ENCODE measurements at regions not wholly inside any gene's neighbourhood (a gene's known extent, or its start where the extent isn't known, plus 50 kb on each side); places are given as distances from the start of the nearest gene placed in this dataset.

GRCh38 chr16:80027007-80027965 lies 426.7 kb upstream of the MAF start:
- H3K9me3 ChIP-seq: no peaks in the 10 kb centered on the region
- peak; percentile 84 for ATAC-seq
- peak; percentile 77 for TF ChIP-seq POLR2AphosphoS5 (IDR thresholded peaks at IDR 0.05)
- no peak for TF ChIP-seq EP300 (IDR thresholded peaks at IDR 0.05)
- no peaks in the 10 kb centered on the region for H3K27me3 ChIP-seq
- H3K4me1 ChIP-seq: no peaks in the 10 kb centered on the region
- H3K4me3 ChIP-seq: peak overlapping the region in 1 of 2 donors; percentile 8
- 28 to 38% methylated on average over 10 to 11 of the region's 20 CpGs for WGBS, 2 donors (ENCODE audit: low coverage in 1 of 2)
- H3K27ac ChIP-seq: peak overlapping the region in 1 of 4 donors; percentile 24
- no peaks in the 10 kb centered on the region for H3K36me3 ChIP-seq

DNA sequence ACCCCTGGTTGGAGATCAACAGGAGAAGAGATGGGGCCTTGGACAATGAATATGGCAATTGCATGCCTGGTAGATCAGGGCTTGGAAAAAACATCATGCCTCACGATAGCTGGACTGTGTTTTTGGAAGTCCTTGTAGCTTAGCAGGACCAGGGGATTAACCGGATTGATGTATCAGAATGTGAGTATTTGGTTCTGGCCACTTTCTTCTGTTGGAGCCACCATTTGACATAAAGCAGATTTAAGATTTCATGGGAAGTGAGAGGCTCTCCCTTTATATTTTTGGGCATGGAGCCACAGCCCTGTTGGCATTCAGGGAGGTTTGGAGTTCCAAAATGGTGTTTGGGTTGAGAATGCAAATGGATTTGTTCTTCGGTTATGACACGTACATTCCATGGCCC lies 424.7 kb upstream of the MAF start:
- ATAC-seq: no peak
- H3K36me3 ChIP-seq: no peaks in the 10 kb centered on the region
- H3K9me3 ChIP-seq: no peaks in the 10 kb centered on the region
- no peaks in the 10 kb centered on the region for H3K27me3 ChIP-seq
- no peak overlapping the region for H3K27ac ChIP-seq
- no peaks in the 10 kb centered on the region for H3K4me1 ChIP-seq
- H3K4me3 ChIP-seq: no peak overlapping the region
- TF ChIP-seq EP300 (IDR thresholded peaks at IDR 0.05) (no peak), POLR2AphosphoS5 (IDR thresholded peaks at IDR 0.05) (no peak), POLR2A (IDR thresholded peaks at IDR 0.05) (no peak)
- TF ChIP-seq, protein P1, sequence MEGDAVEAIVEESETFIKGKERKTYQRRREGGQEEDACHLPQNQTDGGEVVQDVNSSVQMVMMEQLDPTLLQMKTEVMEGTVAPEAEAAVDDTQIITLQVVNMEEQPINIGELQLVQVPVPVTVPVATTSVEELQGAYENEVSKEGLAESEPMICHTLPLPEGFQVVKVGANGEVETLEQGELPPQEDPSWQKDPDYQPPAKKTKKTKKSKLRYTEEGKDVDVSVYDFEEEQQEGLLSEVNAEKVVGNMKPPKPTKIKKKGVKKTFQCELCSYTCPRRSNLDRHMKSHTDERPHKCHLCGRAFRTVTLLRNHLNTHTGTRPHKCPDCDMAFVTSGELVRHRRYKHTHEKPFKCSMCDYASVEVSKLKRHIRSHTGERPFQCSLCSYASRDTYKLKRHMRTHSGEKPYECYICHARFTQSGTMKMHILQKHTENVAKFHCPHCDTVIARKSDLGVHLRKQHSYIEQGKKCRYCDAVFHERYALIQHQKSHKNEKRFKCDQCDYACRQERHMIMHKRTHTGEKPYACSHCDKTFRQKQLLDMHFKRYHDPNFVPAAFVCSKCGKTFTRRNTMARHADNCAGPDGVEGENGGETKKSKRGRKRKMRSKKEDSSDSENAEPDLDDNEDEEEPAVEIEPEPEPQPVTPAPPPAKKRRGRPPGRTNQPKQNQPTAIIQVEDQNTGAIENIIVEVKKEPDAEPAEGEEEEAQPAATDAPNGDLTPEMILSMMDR (IDR thresholded peaks at IDR 0.05): no peak
- WGBS, 2 donors (ENCODE audit: low coverage in 1 of 2): 39 to 83% methylated on average over 4 of the region's 4 CpGs

DNA sequence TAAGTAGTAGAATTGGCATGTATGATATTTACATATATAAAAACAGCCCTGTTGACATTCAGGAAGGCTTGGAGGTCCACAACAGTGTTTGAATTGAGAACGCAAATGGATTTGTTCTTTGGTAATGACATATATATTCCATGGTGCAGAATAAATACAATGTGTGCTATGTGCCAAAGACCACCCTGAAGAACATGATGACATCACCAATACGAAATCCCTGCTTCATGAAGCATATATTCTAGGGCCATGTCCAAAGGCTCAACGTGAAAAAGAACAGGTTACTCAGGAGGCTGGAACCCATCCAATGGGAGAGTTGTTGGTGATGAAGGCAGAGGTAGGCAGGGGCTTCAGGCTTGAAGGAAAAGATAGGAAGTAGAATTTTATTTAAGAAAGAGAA lies 423.9 kb upstream of the MAF start:
- no peaks in the 10 kb centered on the region for H3K27me3 ChIP-seq
- no peak overlapping the region for H3K27ac ChIP-seq
- H3K4me3 ChIP-seq: no peak overlapping the region
- no peaks in the 10 kb centered on the region for H3K36me3 ChIP-seq
- 53 to 71% methylated on average over 3 of the region's 3 CpGs for whole genome bisulfite sequencing, 2 donors (ENCODE audit: low coverage in 1 of 2)
- ATAC-seq: no peak
- H3K9me3 ChIP-seq: no peaks in the 10 kb centered on the region
- H3K4me1 ChIP-seq: no peaks in the 10 kb centered on the region
- TF ChIP-seq POLR2AphosphoS5 (IDR thresholded peaks at IDR 0.05) (no peak), POLR2A (IDR thresholded peaks at IDR 0.05) (no peak), EP300 (IDR thresholded peaks at IDR 0.05) (no peak)
- TF ChIP-seq, protein P1 (IDR thresholded peaks at IDR 0.05): no peak

GRCh38 chr16:80023865-80024264 lies 423.3 kb upstream of the MAF start:
- Histone ChIP-seq H3K27me3 (no peaks in the 10 kb centered on the region), H3K4me3 (no peak overlapping the region), H3K36me3 (no peaks in the 10 kb centered on the region), H3K4me1 (no peaks in the 10 kb centered on the region), H3K27ac (no peak overlapping the region), H3K9me3 (no peaks in the 10 kb centered on the region)
- no peak for TF ChIP-seq POLR2AphosphoS5 (IDR thresholded peaks at IDR 0.05)
- no peak for TF ChIP-seq EP300 (IDR thresholded peaks at IDR 0.05)
- TF ChIP-seq, protein P1 (IDR thresholded peaks at IDR 0.05): no peak
- TF ChIP-seq POLR2A (IDR thresholded peaks at IDR 0.05): no peak
- WGBS, 2 donors (ENCODE audit: low coverage in 1 of 2): 33 to 38% methylated on average over 2 of the region's 2 CpGs
- ATAC-seq: no peak

- Histone ChIP-seq H3K4me3 (no peak overlapping the region), H3K27ac (no peak overlapping the region), H3K27me3 (no peaks in the 10 kb centered on the region), H3K4me1 (no peaks in the 10 kb centered on the region), H3K9me3 (no peaks in the 10 kb centered on the region), H3K36me3 (no peaks in the 10 kb centered on the region)
- no peak for TF ChIP-seq EP300 (IDR thresholded peaks at IDR 0.05)
- TF ChIP-seq, protein P1 (IDR thresholded peaks at IDR 0.05): no peak
- no peak for TF ChIP-seq POLR2AphosphoS5 (IDR thresholded peaks at IDR 0.05)
- TF ChIP-seq POLR2A (IDR thresholded peaks at IDR 0.05): no peak
- WGBS, 2 donors (ENCODE audit: low coverage in 1 of 2): 66 to 100% methylated on average over 2 of the region's 2 CpGs
- no peak for ATAC-seq
These were observed 418.9 kb upstream of the MAF start for GRCh38 chr16:80019395-80019794.
